GM12878 (cell line): ENCODE measurements at regions not wholly inside any gene's neighbourhood (a gene's known extent, or its start where the extent isn't known, plus 50 kb on each side); places are given as distances from the start of the nearest gene placed in this dataset.

Experiments used
- BCL11A ChIP-seq: IDR thresholded peaks from 2 replicates; pipeline ENCODE4 v1.6.1; 2011; ENCODE audit warnings: low read depth, low read length
- GABPA ChIP-seq: IDR thresholded peaks from 2 replicates; pipeline ENCODE4 v1.6.1; 2014; ENCODE audit warnings: antibody characterized with exemption, low read depth, mild to moderate bottlenecking, inconsistent platforms
- JUNB ChIP-seq: IDR thresholded peaks from 2 replicates; pipeline ENCODE4 v1.6.1; 2016; ENCODE audit warnings: antibody characterized with exemption, mild to moderate bottlenecking
- NRF1 ChIP-seq: conservative IDR thresholded peaks from 2 replicates; pipeline ENCODE4 v1.6.1; 2011; ENCODE audit warnings: mild to moderate bottlenecking, low read depth, low read length, improper control_type of control experiment
- POLR2A ChIP-seq: IDR thresholded peaks from 2 replicates; pipeline ENCODE4 v1.6.1; 2011; ENCODE audit warnings: low read depth, mild to moderate bottlenecking, low read length
- RFX5 ChIP-seq: IDR thresholded peaks from 2 replicates; pipeline ENCODE4 v1.6.1; 2011; ENCODE audit warnings: low read depth, low read length, improper control_type of control experiment
- SREBF2 ChIP-seq: IDR thresholded peaks from 2 replicates; pipeline ENCODE4 v1.6.1; 2012; ENCODE audit warnings: mild to moderate bottlenecking, low read length
- TAF1 ChIP-seq: IDR thresholded peaks from 2 replicates; pipeline ENCODE4 v1.6.1; 2011; ENCODE audit warnings: mild to moderate bottlenecking, low read depth, low read length, borderline replicate concordance
- TF ChIP-seq, protein P1 (sequence below), 3 experiments: IDR thresholded peaks in 2 of 3; conservative IDR thresholded peaks in 1 of 3; 2 replicates each; pipeline ENCODE4 v1.5.1; 2011; ENCODE audit warnings: low read depth in 3 of 3, low read length in 3 of 3, mild to moderate bottlenecking in 3 of 3, control low read depth in 2 of 3, moderate library complexity in 2 of 3, inconsistent platforms in 1 of 3, mixed read lengths in 1 of 3; ENCODE audit not compliant: control insufficient read depth in 2 of 3, insufficient read depth in 1 of 3; ENCODE audit errors: extremely low read depth in 1 of 3
- TF ChIP-seq, protein P2 (sequence below): fragments of 450-650 bp; IDR thresholded peaks from 2 replicates; pipeline ENCODE4 v1.6.1; 2017; ENCODE audit warnings: mild to moderate bottlenecking, low read depth, inconsistent platforms; ENCODE audit not compliant: poor library complexity, severe bottlenecking

DNA sequence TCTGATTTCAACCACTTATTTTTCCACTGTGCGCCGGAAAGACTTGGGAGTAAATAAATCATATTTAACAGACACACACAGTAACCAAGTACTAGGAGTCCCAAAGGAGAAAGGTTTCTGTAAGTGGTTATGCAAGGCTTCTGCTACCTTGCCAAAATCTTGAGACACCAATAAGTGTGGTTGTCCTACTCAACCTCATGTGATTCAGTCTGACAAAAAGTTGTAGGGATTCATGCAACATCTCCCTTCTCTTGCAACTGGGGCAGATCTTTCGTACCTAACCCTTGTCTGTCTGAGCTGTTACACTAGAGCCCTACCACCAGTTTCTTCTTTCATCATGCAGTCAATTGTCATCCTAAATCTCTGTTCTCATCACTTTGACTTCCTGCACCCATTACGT, 69.9 kb upstream of the NUDT7 start:
- TF ChIP-seq, protein P1, sequence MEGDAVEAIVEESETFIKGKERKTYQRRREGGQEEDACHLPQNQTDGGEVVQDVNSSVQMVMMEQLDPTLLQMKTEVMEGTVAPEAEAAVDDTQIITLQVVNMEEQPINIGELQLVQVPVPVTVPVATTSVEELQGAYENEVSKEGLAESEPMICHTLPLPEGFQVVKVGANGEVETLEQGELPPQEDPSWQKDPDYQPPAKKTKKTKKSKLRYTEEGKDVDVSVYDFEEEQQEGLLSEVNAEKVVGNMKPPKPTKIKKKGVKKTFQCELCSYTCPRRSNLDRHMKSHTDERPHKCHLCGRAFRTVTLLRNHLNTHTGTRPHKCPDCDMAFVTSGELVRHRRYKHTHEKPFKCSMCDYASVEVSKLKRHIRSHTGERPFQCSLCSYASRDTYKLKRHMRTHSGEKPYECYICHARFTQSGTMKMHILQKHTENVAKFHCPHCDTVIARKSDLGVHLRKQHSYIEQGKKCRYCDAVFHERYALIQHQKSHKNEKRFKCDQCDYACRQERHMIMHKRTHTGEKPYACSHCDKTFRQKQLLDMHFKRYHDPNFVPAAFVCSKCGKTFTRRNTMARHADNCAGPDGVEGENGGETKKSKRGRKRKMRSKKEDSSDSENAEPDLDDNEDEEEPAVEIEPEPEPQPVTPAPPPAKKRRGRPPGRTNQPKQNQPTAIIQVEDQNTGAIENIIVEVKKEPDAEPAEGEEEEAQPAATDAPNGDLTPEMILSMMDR (IDR thresholded peaks at IDR 0.05 in 2 of 3, conservative IDR thresholded peaks at IDR 0.05 in 1 of 3; ENCODE audit: control insufficient read depth in 2 of 3, extremely low read depth in 1 of 3, insufficient read depth in 1 of 3, low read depth in 3 of 3, low read length in 3 of 3), result no peak
- TF ChIP-seq NRF1 (no peak), RFX5 (no peak), JUNB (no peak), SREBF2 (no peak), POLR2A (no peak), TAF1 (no peak), BCL11A (no peak), GABPA (no peak)
- TF ChIP-seq, protein P2, sequence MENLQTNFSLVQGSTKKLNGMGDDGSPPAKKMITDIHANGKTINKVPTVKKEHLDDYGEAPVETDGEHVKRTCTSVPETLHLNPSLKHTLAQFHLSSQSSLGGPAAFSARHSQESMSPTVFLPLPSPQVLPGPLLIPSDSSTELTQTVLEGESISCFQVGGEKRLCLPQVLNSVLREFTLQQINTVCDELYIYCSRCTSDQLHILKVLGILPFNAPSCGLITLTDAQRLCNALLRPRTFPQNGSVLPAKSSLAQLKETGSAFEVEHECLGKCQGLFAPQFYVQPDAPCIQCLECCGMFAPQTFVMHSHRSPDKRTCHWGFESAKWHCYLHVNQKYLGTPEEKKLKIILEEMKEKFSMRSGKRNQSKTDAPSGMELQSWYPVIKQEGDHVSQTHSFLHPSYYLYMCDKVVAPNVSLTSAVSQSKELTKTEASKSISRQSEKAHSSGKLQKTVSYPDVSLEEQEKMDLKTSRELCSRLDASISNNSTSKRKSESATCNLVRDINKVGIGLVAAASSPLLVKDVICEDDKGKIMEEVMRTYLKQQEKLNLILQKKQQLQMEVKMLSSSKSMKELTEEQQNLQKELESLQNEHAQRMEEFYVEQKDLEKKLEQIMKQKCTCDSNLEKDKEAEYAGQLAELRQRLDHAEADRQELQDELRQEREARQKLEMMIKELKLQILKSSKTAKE, result no peak
